GM18861 (cell line): ENCODE measurements at regions not wholly inside any gene's neighbourhood (a gene's known extent, or its start where the extent isn't known, plus 50 kb on each side); places are given as distances from the start of the nearest gene placed in this dataset.
"Not testable (repeated sequence)": the region's sequence is repeated elsewhere in the genome, so short reads cannot be mapped to it uniquely, and the experiment has no call there.

Source experiments
- ATAC-seq: cut with Tn5 transposase; IDR thresholded peaks from one replicate; pipeline ENCODE4 v1.9.1; 2021; ENCODE audit not compliant: unreplicated experiment

DNA sequence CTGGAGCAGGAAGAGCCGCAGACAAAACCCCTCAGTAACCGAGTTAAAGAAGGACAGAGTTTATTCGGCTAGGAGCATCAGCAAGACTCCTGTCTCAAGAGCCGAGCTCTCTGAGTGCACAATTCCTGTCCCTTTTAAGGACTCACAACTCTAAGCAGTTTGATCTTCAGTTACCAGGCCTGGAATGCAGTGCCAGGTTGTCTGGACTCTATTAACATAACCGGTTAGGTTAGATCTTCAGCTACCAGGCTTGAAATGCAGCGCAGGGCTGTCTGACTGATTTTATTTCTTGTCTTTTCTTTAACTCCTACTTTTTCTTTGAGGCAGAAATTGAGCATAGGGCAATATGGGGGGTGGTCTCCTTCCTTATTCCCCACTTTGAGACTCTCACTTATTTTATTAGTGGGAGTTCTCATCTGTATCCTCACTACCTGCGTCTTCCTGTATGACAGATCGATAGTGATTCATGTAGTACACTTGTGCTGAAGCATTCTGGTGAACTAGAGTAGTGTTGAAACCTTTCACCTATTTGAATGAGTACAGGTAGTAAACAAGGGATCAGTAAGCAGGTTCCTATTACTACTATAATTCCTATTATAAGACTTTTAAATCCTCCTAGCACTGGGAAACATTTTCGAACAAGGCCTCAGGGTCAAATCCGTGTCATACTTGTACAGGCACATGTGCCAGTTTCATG is 325.0 kb downstream of the CGGBP1 start:
- no peak for ATAC-seq

DNA sequence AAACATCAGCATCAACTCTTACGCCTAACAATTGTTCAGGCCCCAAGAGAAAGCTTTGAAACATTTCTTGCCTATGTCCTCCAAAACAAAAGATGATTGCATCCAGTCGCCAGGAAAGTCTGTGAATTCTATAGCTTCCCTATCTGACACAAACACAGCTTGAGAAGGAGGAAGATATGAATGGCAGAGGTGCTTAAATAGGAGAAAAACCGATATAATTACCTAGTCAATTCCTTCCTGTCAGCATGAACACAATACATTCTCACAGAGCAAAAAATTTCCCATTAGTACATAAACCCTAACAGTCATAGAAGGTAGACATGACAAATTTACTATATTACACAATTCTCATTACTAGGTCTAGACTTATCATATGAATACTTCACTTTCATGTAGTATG is 326.5 kb downstream of the CGGBP1 start:
- no peak for ATAC-seq

DNA sequence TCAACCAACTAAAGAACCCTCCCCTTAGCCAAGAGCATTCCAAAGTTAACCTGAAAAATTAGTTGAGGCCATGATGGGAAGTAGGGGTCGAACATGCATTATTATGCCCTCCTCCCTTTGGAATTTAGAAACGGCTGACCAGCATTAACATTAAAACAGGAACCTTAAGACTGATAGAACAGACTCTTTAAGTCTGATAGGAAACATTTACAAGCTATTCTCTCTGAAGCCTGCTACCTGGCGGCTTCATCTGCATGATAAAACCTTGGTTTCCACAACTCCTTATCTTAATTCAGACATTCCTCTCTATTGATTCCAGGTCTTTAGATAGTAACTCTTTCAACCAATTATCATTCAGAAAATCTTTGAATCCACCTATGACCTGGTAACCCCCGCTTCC is 331.0 kb downstream of the CGGBP1 start:
- no peak for ATAC-seq

DNA sequence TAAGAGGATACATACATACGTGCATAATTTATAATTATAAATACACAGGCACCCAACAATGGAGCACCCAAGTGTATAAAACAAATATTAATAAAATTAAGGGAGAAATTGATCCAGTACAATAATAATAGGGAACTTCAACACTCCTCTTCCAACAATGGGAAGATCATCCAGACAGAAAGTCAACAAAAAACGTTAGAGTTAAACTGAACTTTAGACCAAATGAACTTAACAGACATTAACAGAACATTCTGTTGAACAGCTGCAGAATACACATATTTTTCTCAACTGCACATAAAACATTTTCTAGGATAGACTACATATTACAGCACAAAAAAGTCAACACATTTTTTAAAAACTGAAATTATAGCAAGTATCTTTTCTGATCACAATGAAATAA is 339.7 kb downstream of the CGGBP1 start:
- no peak for ATAC-seq

DNA sequence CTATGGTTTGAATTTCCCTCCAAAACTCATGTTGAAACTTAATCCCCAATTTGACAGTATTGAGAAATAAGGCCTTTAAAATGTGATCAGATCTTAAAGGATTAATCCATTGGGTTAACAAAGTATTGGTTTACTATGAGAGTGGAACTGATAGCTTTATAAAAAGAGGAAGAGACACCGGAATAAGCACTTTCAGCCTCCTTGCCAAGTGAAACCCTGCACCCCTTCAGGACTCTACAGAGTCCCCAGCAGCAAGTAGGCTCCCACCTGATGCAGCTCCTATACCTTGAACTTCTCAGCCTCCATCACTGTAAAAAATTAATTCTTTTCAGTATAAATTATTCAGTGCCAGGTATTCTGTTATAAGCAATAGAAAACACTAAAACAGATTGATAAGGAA is 348.3 kb downstream of the CGGBP1 start:
- no peak for ATAC-seq

DNA sequence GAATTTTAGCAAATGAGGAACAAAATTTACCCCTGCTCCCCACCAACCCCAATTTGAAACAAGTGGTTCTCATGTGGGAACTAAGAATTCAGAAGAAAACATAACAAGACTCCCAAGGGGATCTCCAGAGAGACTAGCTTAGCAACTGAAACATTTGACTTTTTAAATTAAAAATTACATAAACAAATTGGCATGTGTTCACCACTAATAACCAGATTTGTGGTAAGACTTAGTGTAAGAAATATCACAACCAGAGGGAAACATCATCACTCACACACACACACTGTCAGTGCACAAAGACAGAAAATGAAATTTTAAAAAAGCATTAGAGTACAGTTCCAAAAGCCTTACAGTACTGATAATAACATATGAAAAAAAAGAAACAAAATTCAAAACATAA is 348.8 kb downstream of the CGGBP1 start:
- no peak for ATAC-seq

DNA sequence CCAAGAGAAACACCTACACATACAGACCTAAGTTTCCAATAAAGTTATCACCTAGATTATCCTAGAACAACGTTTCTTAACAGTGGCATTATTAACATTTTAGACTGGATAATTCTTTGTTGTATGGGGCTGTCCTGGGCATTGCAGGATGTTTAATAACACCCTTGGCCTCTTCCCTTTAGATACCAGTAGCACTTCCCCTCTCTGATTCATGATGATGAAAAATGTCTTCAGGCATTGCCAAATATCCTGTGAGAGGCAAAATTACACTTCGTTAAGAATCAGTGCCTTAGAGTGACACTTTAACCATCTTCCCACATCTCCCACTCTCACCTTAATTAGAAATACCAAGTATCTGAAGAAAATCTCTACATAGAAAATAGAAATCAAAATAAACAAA is 352.6 kb downstream of the CGGBP1 start:
- no peak for ATAC-seq

DNA sequence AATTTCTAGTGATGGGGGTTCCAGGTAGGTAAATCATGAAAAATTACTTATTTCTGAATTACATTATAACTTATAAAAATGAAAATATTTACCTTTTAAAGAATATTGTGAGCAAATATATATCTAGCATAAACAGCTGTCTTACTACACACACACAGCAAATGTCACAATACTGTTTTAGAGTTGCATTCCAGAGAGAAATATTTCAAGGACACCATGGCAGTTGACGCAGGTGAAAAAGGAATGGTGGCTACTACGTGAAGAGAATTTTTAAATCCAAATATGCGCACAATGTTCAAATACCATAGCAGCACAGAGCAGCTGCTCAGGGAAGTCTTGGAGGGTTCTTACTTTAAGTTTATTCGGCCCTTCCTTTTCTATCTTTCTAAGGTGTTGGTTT is 356.2 kb downstream of the CGGBP1 start:
- ATAC-seq = no peak

DNA sequence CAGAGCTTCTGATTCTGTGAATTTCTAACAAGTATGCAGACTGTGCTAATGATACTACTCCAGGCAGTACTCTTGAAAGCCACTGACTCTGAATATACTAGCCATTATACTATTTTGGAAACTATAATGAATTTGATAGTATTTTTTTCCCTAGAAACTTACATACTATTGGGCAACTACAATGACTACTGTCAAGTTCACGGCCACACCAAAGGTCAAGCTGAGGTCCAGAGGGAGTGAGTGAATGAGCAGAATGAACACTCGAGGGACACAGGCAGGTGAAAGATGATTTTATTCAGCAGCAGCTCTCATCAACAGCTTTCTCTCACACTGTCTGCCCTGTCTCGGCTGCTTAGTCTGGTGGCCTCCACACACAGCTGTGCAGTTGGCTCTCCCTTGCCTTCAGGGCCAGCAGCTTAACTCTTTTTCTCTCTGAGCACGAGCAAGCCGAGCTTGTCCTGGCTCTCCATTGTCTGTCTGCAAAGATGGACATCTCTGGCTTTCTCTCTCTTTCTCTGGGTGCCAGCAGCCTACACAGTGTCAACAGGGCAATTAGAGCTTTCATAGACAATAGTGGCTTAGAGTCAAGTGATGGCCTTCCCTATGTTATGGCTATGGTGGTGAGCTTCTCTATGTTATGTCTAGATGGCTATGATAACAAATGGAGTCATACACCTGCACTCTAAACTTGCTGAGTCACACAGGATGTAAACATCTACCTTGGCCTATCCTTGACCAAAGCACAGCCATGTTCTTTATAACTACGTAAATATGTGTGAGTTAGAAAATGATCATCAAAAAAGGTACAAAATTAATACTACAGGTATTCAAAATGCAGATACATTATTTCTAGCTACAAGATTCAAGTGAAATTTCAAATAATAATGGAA is 362.4 kb downstream of the CGGBP1 start:
- no peak for ATAC-seq

DNA sequence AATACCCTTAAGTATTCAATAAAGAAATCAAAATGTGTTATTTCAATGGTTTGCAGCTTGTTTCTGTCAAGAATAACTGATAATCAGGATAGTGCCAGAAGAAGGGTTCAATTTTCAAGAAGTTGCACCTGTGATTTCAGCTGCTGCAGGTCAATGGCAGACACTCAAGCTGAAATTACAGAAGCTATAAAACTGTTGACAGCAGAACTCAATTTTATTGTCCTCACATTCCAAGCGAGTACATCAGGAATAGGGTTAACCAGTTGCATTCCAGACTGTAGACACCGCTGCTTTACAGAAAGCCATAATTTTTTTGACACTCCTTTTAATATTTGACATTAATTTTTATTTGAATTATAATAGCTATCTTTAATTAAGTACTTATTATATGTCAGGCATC is 364.1 kb downstream of the CGGBP1 start:
- no peak for ATAC-seq

DNA sequence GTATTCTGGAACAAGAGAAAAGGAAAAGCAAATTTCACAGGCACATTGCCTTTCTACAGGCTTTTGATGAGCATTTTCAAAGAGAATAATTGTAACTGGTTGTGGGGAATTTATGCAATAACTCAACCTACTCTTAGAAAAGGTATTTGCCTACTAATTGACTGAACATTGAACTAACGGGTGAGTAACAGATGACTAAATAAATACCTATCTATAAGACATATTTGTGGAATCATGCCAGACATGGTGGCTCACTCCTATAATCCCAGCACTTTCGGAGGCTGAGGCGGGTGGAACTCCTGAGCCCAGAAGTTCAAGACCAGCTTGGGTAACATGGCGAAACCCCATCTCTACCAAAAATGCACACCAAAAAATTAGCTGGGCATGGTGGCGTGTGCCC is 367.7 kb downstream of the CGGBP1 start:
- ATAC-seq = no peak

DNA sequence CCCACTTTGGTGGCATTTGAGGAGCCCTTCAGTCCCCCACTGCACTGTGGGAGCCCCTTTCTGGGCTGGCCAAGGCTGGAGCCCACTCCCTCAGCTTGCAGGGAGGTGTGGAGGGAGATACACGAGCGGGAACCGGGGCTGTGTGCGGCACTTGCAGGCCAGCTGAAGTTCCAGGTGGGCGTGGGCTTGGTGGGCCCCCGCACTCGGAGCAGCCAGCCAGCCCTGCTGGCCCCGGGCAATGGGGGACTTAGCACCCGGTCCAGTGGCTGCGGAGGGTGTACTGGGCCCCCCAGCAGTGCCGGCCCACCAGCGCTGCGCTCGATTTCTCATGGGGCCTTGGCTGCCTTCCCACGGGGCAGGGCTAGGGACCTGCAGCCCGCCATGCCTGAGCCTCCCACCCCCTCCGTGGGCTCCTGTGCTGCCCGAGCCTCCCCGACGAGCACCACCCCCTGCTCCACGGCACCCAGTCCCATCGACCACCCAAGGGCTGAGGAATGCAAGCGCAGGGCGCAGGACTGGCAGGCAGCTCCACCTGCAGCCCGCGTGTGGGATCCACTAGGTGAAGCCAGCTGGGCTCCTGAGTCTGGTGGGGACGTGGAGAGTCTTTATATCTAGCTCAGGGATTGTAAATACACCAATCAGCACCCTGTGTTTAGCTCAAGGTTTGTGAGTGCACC is 379.7 kb downstream of the CGGBP1 start:
- ATAC-seq = not testable (repeated sequence)

DNA sequence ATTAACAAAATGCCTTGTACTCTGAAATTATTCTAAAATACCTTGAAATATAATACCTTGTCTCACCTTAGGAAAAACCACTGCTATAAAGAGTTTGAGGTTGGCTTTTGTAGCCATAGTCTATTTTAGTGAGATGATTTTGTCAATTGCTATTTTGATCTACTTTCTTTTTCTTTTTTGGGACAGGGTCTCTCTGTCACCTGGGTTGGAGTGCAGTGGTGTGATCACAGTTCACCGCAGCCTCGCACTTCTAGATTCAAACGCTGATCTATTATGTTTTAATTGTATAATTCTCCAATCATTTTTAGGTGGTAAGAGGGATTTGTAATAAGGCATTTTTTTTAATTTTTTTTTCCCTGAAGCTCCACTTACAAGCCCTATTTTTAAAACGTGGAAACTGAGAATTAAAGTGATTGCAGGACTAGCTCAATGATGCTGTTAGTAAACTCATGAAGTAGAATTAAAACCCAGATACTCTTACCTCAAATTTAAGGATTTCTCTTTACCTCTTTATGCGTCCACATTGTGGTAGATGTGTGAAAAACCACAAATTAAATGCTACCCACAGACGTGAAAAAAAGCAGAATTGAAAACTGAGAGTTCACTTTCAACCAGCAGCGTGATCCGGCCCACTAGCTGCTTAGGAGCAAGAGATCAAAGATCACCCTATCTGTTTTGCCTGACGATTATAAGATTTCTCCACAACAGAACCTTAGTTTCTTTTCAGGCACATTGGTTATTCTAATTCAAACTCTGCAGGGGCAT is 384.2 kb downstream of the CGGBP1 start:
- ATAC-seq = peak; percentile 98

DNA sequence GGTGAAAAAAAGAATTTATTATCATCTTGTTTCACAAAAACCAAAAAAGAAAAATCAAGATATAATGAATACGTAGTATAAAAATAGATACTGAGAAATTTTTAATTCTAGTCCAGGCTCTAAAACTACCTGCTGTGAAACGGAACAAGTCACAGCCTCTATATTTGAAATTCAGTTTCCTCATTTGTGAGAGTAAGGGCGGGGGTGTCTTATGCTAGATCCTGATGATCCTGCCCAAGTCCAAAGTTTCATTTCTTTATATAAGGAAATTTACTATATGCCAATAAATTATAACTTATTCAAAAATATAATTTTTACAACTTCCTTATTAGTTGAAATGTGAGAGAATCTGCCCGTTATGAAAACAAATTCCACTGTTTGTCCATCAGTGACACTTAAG is 385.7 kb downstream of the CGGBP1 start:
- ATAC-seq = no peak

DNA sequence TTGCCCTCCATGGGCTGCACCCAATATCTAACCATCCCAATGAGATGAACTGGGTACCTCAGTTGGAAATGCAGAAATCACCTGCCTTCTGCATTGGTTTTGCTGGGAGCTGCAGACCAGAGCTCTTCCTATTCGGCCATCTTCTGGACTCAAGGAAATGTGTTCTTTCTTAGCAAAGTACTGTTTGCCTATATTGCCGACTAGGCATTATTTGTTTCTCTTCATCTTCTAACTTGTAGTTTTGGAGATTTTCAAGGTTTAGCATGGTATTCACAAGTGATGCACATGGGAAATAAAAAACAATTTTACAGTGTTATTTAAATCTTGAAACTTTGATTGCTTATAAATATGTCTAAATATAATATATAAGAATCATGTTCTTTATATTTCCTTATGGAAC is 377.8 kb upstream of the POU1F1 start:
- ATAC-seq = no peak

DNA sequence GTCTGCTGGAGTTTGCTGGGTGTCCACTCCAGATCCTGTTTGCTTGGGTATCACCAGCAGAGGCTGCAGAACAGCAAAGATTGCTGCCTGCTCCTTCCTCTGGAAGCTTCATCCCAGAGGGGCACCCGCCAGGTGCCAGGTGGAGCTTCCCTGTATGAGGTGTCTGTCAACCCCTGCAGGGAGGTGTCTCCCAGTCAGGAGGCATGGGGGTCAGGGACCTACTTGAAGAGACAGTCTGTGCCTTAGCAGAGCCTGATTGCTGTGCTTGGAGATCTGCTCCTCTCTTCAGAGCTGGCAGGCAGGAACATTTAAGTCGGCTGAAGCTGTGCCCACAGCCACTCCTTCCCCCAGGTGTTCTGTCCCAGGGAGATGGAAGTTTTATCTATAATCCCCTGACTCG is 376.8 kb upstream of the POU1F1 start:
- not testable (repeated sequence) for ATAC-seq

DNA sequence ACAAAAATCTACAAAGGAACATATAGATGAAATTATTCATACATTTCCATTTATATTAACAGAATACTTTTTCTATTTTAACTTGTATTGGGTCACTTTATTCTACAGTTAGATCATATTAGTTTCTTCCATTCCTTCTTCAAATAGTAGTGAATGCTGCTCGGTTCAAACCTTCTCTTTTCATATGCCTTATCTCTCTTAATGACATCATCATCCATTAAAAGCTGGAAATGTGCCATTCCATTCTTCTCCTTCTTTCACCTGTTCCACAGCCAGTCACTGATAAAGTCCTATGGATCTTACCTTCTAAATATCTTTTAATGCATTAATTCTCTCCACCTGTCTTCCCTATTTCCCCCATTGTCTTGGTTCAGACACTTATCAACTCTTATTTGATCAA is 358.0 kb upstream of the POU1F1 start:
- ATAC-seq = no peak

DNA sequence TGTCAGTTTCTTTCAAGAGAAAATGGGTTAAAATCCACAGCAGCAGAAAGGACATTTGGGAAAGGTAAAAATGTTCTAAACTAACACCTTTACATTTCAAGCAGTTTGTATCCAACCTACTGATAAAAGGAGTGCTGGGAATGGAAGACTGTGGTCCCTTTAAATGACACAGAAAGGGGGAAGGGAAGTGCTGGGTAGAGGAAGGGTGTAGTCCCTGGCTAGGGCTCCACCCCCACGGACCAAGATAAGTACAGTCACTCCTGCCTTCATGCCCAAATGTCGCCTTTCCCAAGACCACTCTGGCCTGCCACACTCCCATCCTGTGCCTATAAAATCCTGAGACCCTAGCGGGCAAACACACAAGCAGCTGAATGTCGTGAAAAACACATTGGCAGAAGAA is 350.9 kb upstream of the POU1F1 start:
- ATAC-seq = no peak

DNA sequence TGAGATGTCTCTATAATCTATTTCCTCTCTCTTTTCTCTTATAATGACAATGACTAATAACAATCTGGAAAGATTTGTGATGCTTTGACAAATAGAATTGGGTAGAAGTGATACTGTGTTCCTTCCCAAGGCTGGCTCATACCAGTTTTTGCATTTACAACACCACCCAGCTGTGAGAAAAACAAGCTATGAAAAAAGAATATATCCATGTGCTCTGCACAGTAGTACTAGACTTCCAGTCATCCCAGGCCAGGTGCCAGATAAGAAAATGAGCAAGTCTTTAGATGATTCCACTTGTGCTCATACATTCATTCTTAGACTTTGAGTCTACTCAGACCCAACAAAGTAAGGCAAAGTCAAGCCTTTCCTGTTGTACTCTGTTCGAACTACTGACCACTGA is 350.2 kb upstream of the POU1F1 start:
- no peak for ATAC-seq

DNA sequence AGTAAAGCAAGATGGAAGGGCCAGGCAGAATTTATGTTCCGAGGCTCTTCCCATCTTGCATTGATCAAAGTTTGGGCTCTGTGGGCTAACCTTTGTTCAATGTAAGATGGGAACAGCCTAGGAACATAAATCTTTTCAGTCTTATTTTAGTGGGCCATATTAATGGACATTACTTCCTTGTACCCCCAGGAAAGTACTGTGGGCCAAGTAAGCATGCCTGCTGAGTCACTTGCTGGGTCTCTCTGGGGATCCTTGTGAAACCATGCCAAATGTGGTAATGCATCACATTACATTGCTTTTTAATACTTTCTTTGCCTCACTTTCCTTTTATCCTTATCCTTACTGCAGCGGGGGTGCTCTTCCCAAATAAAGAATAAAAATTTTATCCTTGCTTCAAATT is 349.5 kb upstream of the POU1F1 start:
- no peak for ATAC-seq

DNA sequence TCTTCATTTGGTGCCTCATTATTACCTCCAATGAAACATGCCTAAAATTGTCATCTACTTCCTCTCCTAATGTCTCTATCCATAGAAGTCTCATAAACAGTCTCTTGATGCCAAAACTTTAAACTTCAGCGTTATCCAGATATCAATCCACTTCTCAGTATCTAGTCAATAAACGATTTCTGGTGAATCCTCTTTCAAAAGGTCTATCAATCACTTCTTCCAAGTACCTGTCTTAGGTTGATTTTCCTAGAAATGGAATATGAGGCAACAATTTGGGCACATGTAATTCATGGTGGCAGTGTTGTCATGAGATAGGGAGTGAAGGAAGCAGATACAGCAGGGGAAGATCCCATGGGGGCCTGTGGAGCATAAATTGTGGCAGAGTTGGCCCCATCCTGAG is 348.5 kb upstream of the POU1F1 start:
- ATAC-seq = no peak
